ENCODE measurements at regions not wholly inside any gene's neighbourhood (a gene's known extent, or its start where the extent isn't known, plus 50 kb on each side); places are given as distances from the start of the nearest gene placed in this dataset.

- TF ChIP-seq CTCF (IDR thresholded peaks at IDR 0.05; ENCODE audit: insufficient read depth, low read depth, low read length) (no peak), EZH2 (IDR thresholded peaks at IDR 0.05; ENCODE audit: insufficient read depth, low read length) (no peak)
These were observed 488.0 kb upstream of the RGS6 start for GRCh38 chr14:71444030-71444822.
